Nephron progenitor cell (in vitro differentiated cells): ENCODE measurements at regions not wholly inside any gene's neighbourhood (a gene's known extent, or its start where the extent isn't known, plus 50 kb on each side); places are given as distances from the start of the nearest gene placed in this dataset.

Experiments
- DNase-seq: peaks from one replicate; pipeline ENCODE4 v3.0.0; 2021
- H3K27ac Mint-ChIP-seq: 2 replicates; pipeline ENCODE4 v1.8.0; 2021; ENCODE audit warnings: mild to moderate bottlenecking, moderate library complexity, mixed read lengths
- H3K27me3 Mint-ChIP-seq: 2 replicates; pipeline ENCODE4 v1.8.0; 2021; ENCODE audit warnings: mild to moderate bottlenecking, low read depth, mixed read lengths; ENCODE audit not compliant: poor library complexity
- H3K36me3 Mint-ChIP-seq: 2 replicates; pipeline ENCODE4 v1.8.0; 2021; ENCODE audit warnings: low read depth, mixed read lengths
- H3K4me1 Mint-ChIP-seq: 2 replicates; pipeline ENCODE4 v1.8.0; 2021; ENCODE audit warnings: mixed read lengths
- H3K4me3 Mint-ChIP-seq: 2 replicates; pipeline ENCODE4 v1.8.0; 2021; ENCODE audit warnings: mild to moderate bottlenecking, moderate library complexity, mixed read lengths
- H3K9me3 Mint-ChIP-seq: 2 replicates; pipeline ENCODE4 v1.8.0; 2021; ENCODE audit warnings: mild to moderate bottlenecking, moderate library complexity, mixed read lengths
- CTCF ChIP-seq: fragments of 200-600 bp; sonication (generic); IDR thresholded peaks from 2 replicates; pipeline ENCODE4 v1.5.0; 2021; ENCODE audit warnings: antibody characterized with exemption

- Mint-ChIP-seq H3K36me3 (no peaks in the 10 kb centered on the region), H3K4me1 (no peaks in the 10 kb centered on the region), H3K4me3 (no peak overlapping the region), H3K27me3 (peaks cover 5% of the 10 kb centered on the region), H3K9me3 (no peaks in the 10 kb centered on the region), H3K27ac (no peak overlapping the region)
- DNase-seq, result no peak
- no peak for TF ChIP-seq CTCF
These were observed 446.2 kb upstream of the RIOK2 start for GRCh38 chr5:97629276-97629675.

- Mint-ChIP-seq H3K27me3 (peaks cover 2% of the 10 kb centered on the region), H3K9me3 (no peaks in the 10 kb centered on the region), H3K27ac (no peak overlapping the region), H3K4me1 (no peaks in the 10 kb centered on the region), H3K36me3 (no peaks in the 10 kb centered on the region), H3K4me3 (no peak overlapping the region)
- DNase-seq, result no peak
- no peak for TF ChIP-seq CTCF
These were observed 452.5 kb upstream of the RIOK2 start for GRCh38 chr5:97635553-97635952.

- no peak for TF ChIP-seq CTCF
- Mint-ChIP-seq H3K36me3 (no peaks in the 10 kb centered on the region), H3K4me1 (no peaks in the 10 kb centered on the region), H3K27me3 (no peaks in the 10 kb centered on the region), H3K9me3 (peaks cover 4% of the 10 kb centered on the region), H3K4me3 (no peak overlapping the region), H3K27ac (no peak overlapping the region)
- DNase-seq, result no peak
These were observed 453.7 kb upstream of the RIOK2 start for GRCh38 chr5:97636766-97637165.

GRCh38 chr5:97641081-97641480, 458.0 kb upstream of the RIOK2 start:
- Mint-ChIP-seq H3K9me3 (peaks cover 4% of the 10 kb centered on the region), H3K36me3 (no peaks in the 10 kb centered on the region)

GRCh38 chr5:97644206-97644605, 461.2 kb upstream of the RIOK2 start:
- TF ChIP-seq CTCF, result no peak
- Mint-ChIP-seq H3K36me3 (no peaks in the 10 kb centered on the region), H3K27me3 (no peaks in the 10 kb centered on the region), H3K4me3 (no peak overlapping the region), H3K4me1 (no peaks in the 10 kb centered on the region), H3K9me3 (peaks cover 7% of the 10 kb centered on the region), H3K27ac (no peak overlapping the region)
- DNase-seq, result no peak

More at GRCh38 chr5:97641081-97641480, 458.0 kb upstream of the RIOK2 start:
- Mint-ChIP-seq H3K27ac (no peak overlapping the region), H3K4me1 (no peaks in the 10 kb centered on the region), H3K27me3 (no peaks in the 10 kb centered on the region), H3K4me3 (no peak overlapping the region)
- no peak for DNase-seq
- no peak for TF ChIP-seq CTCF

GRCh38 chr5:97644896-97645295, 461.8 kb upstream of the RIOK2 start:
- Mint-ChIP-seq H3K9me3 (peaks cover 7% of the 10 kb centered on the region), H3K4me1 (no peaks in the 10 kb centered on the region), H3K27me3 (no peaks in the 10 kb centered on the region), H3K27ac (no peak overlapping the region), H3K36me3 (no peaks in the 10 kb centered on the region), H3K4me3 (no peak overlapping the region)
- no peak for DNase-seq
- no peak for TF ChIP-seq CTCF
